ENCODE measurements at regions not wholly inside any gene's neighbourhood (a gene's known extent, or its start where the extent isn't known, plus 50 kb on each side); places are given as distances from the start of the nearest gene placed in this dataset.

DNA sequence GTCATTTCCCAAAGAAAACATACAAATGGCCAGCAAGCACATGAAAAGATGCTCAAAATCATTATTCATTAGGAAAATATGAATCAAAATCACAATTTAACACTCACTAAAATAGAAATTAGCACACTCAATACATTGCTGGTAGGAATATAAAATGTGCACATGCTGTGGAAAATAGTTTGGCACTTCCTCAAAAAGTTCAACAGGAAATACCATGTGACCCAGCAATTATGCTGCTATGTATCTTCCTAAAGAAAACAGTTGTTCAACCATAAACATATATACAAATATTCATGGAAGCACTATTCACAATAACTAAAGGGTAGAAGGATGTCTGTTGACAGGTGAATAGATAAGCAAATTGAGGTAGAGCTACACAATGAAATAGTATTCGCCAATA is 187.3 kb upstream of the SOX6 start:
- DNase-seq (ENCODE audit: low read depth, low spot score), result no peak
- CTCF ChIA-PET, result no interaction called here
- TF ChIP-seq, protein P1, sequence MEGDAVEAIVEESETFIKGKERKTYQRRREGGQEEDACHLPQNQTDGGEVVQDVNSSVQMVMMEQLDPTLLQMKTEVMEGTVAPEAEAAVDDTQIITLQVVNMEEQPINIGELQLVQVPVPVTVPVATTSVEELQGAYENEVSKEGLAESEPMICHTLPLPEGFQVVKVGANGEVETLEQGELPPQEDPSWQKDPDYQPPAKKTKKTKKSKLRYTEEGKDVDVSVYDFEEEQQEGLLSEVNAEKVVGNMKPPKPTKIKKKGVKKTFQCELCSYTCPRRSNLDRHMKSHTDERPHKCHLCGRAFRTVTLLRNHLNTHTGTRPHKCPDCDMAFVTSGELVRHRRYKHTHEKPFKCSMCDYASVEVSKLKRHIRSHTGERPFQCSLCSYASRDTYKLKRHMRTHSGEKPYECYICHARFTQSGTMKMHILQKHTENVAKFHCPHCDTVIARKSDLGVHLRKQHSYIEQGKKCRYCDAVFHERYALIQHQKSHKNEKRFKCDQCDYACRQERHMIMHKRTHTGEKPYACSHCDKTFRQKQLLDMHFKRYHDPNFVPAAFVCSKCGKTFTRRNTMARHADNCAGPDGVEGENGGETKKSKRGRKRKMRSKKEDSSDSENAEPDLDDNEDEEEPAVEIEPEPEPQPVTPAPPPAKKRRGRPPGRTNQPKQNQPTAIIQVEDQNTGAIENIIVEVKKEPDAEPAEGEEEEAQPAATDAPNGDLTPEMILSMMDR (IDR thresholded peaks at IDR 0.05; ENCODE audit: low read depth, low read length), result no peak
- POLR2A ChIA-PET, result no interaction called here
- H3K27me3 ChIP-seq (ENCODE audit: control insufficient read depth, insufficient read depth, low read length), result no peaks in the 10 kb centered on the region
- no peak overlapping the region for H3K27ac ChIP-seq (ENCODE audit: low read depth, low read length)
- H3K4me3 ChIP-seq (ENCODE audit: low read depth, low read length), result no peak overlapping the region
- H3K9me3 ChIP-seq (ENCODE audit: control insufficient read depth, insufficient read depth, low read length), result no peaks in the 10 kb centered on the region

DNA sequence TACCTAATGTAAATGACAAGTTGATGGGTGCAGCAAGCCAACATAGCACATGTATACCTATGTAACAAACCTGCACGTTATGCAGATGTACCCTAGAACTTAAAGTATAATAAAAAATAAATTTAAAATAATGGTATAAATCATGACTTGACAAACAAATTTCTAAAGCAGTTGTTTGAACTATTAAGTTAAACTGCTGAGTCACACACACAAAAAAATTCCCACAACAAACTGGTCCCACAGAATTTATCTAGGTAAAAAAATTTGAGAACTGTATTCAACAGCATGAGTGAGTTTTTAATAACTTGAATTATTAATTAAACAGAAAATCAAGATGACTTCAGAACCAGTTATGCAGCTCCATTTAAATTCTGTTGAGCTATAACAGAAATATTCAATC is 186.0 kb upstream of the SOX6 start:
- TF ChIP-seq, protein P1 (IDR thresholded peaks at IDR 0.05; ENCODE audit: low read depth, low read length), result no peak
- POLR2A ChIA-PET, result no interaction called here
- H3K27ac ChIP-seq (ENCODE audit: low read depth, low read length), result no peak overlapping the region
- no peak overlapping the region for H3K4me3 ChIP-seq (ENCODE audit: low read depth, low read length)
- no peaks in the 10 kb centered on the region for H3K27me3 ChIP-seq (ENCODE audit: control insufficient read depth, insufficient read depth, low read length)
- H3K9me3 ChIP-seq (ENCODE audit: control insufficient read depth, insufficient read depth, low read length), result no peaks in the 10 kb centered on the region
- CTCF ChIA-PET, result no interaction called here
- DNase-seq (ENCODE audit: low read depth, low spot score), result no peak

DNA sequence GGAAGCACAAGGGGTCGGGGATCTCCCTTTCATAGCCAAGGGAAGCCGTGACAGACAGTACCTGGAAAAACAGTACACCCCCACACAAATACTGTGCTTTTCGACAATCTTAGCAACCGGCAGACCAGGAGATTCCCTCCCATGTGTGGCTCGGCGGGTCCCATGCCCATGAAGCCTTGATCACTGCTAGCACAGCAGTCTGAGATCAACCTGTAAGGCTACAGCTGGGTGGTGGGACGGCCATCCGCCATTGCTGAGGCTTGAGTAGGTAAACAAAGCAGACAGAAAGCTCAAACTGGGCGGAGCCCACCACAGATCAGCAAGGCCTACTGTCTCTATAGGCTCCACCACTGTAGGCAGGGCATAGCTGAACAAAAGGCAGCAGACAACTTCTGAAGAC is 180.2 kb upstream of the SOX6 start:
- H3K27ac ChIP-seq (ENCODE audit: low read depth, low read length), result no peak overlapping the region
- DNase-seq (ENCODE audit: low read depth, low spot score), result no peak
- ChIA-PET POLR2A (no interaction called here), CTCF (no interaction called here)
- no peaks in the 10 kb centered on the region for H3K27me3 ChIP-seq (ENCODE audit: control insufficient read depth, insufficient read depth, low read length)
- no peak overlapping the region for H3K4me3 ChIP-seq (ENCODE audit: low read depth, low read length)
- TF ChIP-seq, protein P1 (IDR thresholded peaks at IDR 0.05; ENCODE audit: low read depth, low read length), result no peak
- H3K9me3 ChIP-seq (ENCODE audit: control insufficient read depth, insufficient read depth, low read length), result no peaks in the 10 kb centered on the region

DNA sequence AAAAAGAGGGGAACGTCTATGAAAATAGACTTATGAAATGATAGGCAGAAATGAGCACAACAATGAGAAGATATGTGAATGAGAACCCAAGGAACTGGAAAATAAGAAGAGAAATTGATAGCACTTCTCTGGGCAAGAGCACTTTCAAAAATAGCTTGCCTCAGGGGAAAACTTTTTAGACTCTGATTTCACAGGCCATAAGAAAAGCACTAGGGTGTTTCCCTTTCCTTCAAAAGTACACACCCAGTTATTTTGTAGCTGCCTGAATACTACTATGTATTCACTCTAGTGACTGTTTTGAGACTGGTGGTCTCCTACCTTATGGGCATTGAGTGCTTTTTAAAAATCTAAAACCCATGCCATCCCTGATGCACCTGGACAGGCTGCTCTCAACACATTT is 172.3 kb upstream of the SOX6 start:
- ChIA-PET CTCF (no interaction called here), POLR2A (no interaction called here)
- no peak overlapping the region for H3K27ac ChIP-seq (ENCODE audit: low read depth, low read length)
- no peaks in the 10 kb centered on the region for H3K27me3 ChIP-seq (ENCODE audit: control insufficient read depth, insufficient read depth, low read length)
- DNase-seq (ENCODE audit: low read depth, low spot score), result no peak
- no peak overlapping the region for H3K4me3 ChIP-seq (ENCODE audit: low read depth, low read length)
- TF ChIP-seq, protein P1 (IDR thresholded peaks at IDR 0.05; ENCODE audit: low read depth, low read length), result no peak
- no peaks in the 10 kb centered on the region for H3K9me3 ChIP-seq (ENCODE audit: control insufficient read depth, insufficient read depth, low read length)

DNA sequence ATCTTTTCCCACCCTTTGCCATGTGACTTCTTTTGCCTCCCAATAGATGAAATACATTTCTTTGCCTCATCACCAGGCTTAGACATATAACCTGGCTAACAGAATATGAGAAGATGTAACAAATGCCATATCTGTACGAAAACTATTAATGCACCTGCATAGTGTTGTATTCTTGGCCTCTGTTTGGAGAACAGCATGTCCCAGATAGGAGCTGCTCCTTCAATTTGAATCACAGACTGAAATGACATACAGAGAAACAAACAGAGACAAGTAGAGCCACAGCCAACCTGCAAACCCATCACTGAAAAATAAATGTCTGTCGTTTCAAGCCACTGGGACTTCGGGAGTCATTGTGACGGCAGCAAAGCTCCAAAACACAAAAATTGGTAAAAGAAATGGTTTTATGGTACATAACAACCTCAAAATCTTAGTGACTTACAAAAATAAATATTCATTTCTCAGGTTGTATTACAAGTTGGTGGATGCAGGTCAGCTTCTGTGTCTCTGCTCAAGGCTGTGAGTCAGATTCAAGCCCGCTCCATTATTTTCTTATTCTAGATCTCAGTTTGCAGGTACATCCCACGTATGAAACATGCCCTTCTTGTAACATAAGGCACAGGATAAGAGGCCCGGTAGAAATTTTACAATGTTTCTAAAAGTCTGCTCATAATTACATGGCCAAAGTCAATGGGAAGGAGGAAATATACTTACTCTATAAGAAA is 171.3 kb upstream of the SOX6 start:
- CTCF ChIA-PET, result no interaction called here
- Histone ChIP-seq H3K4me3 (ENCODE audit: low read depth, low read length) (no peak overlapping the region), H3K27me3 (ENCODE audit: control insufficient read depth, insufficient read depth, low read length) (no peaks in the 10 kb centered on the region), H3K27ac (ENCODE audit: low read depth, low read length) (no peak overlapping the region), H3K9me3 (ENCODE audit: control insufficient read depth, insufficient read depth, low read length) (no peaks in the 10 kb centered on the region)
- TF ChIP-seq, protein P1 (IDR thresholded peaks at IDR 0.05; ENCODE audit: low read depth, low read length), result no peak
- POLR2A ChIA-PET, result no interaction called here
- DNase-seq (ENCODE audit: low read depth, low spot score), result no peak
